Activated B cell treated with CpG ODN at 0.5 μM for 24 hours (primary cell): ENCODE measurements at regions not wholly inside any gene's neighbourhood (a gene's known extent, or its start where the extent isn't known, plus 50 kb on each side); places are given as distances from the start of the nearest gene placed in this dataset.

Experiments
- ATAC-seq: fragments of 200-7000 bp; cut with Tn5 transposase; one replicate; pipeline ENCODE4 v1.10.0; 2021; ENCODE audit warnings: low read depth, mild to moderate bottlenecking, moderate library complexity
- CTCF ChIA-PET: fragments of 350-600 bp; sonication (Branson Sonifier 250); formaldehyde crosslinking; loops from one replicate; lab custom pipeline; 2021; ENCODE audit warnings: antibody characterized with exemption; lab: Charles Lee
- POLR2A ChIA-PET: fragments of 350-600 bp; sonication (Branson Sonifier 250); formaldehyde crosslinking; loops from one replicate; lab custom pipeline; 2021; ENCODE audit warnings: antibody characterized with exemption; lab: Charles Lee
- DNase-seq: peaks from one replicate; pipeline ENCODE4 v3.0.0; 2022
- H3K27ac Mint-ChIP-seq: one replicate; pipeline ENCODE4 v1.8.0; 2020; ENCODE audit warnings: mixed read lengths
- H3K27me3 Mint-ChIP-seq: one replicate; pipeline ENCODE4 v1.8.0; 2021; ENCODE audit warnings: mixed read lengths
- H3K36me3 Mint-ChIP-seq: one replicate; pipeline ENCODE4 v1.8.0; 2021; ENCODE audit warnings: low read depth, mixed read lengths
- H3K4me1 Mint-ChIP-seq: one replicate; pipeline ENCODE4 v1.8.0; 2021; ENCODE audit warnings: mixed read lengths
- H3K4me3 Mint-ChIP-seq: one replicate; pipeline ENCODE4 v1.8.0; 2020; ENCODE audit warnings: mild to moderate bottlenecking, mixed read lengths
- H3K9me3 Mint-ChIP-seq: one replicate; pipeline ENCODE4 v1.8.0; 2020; ENCODE audit warnings: mixed read lengths
- intact Hi-C: fragments of 100-400 bp; cut with micrococcal nuclease; formaldehyde crosslinking; loops from one replicate; pipeline ENCODE4 v1.15.1; 2024
- TF ChIP-seq, protein P1 (sequence below): fragments of 200-600 bp; IDR thresholded peaks from one replicate; pipeline ENCODE4 v1.8.0; 2022; ENCODE audit warnings: antibody characterized with exemption, mild to moderate bottlenecking

DNA sequence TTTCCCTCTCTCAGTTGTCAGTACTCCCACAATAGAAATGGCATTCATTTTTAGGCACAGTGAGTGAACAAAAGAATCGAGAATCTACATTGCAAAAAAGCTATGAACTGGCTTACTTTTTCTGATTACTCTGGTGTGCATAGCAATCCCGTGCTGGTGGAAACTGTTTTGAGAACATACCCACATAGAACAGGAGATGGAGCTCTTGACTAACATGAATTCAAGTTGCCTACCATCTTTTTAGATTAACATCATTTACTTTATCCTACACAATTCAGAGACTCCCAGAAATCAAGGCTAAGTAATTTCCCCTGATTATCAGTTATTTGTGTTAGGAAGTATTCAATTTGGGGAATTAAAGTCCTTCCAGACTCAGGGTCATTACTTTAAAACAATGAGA lies 326.6 kb downstream of the ARPP21 start:
- intact Hi-C loops: loop anchor here (1.0 to 10.0 kb wide), 3 partner anchors 735 to 1246 kb away; no protein-coding TSS in a partner anchor
- POLR2A ChIA-PET: no interaction called here

DNA sequence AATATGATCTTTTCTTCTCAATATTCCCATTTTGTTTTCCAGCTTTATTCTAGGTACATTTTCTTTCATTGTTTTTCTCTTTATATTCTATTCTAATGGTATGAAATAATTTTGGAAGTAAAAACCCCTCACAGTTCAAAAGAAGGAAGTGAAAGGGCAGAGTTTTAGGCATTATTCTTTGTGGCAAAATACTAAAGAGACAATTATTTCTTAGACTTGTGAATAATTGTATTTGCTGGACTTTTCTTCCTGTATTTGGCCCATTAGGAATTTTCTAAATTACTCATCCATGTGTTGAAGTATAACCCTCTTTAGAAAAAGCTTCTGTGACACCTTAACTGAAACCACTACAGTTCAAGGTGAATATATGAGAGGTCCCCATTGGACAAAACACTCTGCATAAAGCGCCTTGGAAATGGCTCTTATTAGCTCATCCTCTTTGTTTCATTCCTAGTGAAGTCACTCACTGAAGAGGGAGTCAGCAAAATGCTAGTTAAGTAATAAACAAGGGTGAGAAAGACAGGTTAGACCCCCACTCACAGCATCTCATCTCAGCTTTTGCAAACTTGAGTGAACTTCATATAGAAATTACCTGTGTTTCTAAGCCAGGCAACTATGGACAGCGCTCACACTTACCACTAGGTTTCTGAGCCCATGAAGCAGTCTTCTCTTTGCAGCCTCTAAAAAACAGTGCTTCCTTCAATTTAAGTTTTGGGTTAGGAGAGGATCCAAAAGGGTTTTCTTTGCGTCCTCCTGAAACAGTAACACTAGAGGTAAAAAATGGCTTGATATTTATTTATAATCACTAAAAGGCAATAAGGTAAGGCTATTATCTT lies 327.5 kb downstream of the ARPP21 start:
- TF ChIP-seq, protein P1, sequence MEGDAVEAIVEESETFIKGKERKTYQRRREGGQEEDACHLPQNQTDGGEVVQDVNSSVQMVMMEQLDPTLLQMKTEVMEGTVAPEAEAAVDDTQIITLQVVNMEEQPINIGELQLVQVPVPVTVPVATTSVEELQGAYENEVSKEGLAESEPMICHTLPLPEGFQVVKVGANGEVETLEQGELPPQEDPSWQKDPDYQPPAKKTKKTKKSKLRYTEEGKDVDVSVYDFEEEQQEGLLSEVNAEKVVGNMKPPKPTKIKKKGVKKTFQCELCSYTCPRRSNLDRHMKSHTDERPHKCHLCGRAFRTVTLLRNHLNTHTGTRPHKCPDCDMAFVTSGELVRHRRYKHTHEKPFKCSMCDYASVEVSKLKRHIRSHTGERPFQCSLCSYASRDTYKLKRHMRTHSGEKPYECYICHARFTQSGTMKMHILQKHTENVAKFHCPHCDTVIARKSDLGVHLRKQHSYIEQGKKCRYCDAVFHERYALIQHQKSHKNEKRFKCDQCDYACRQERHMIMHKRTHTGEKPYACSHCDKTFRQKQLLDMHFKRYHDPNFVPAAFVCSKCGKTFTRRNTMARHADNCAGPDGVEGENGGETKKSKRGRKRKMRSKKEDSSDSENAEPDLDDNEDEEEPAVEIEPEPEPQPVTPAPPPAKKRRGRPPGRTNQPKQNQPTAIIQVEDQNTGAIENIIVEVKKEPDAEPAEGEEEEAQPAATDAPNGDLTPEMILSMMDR: no peak
- peaks cover 2% of the 10 kb centered on the region for H3K27me3 Mint-ChIP-seq
- ATAC-seq (no peak), DNase-seq (no peak)
- no peak overlapping the region for H3K4me3 Mint-ChIP-seq
- POLR2A ChIA-PET: no interaction called here
- CTCF ChIA-PET: interaction anchor here (1.7 kb wide), 1 partner anchor 734 kb away, joined by 7 read pairs; no protein-coding TSS in a partner anchor
- no peaks in the 10 kb centered on the region for H3K36me3 Mint-ChIP-seq
- peaks cover 8% of the 10 kb centered on the region for H3K4me1 Mint-ChIP-seq
- intact Hi-C loops: loop anchor here (1.0 to 10.0 kb wide), 3 partner anchors 734 to 1245 kb away; no protein-coding TSS in a partner anchor
- H3K9me3 Mint-ChIP-seq: no peaks in the 10 kb centered on the region
- H3K27ac Mint-ChIP-seq: no peak overlapping the region

More for the DNA sequence above, 326.6 kb downstream of the ARPP21 start:
- no peak overlapping the region for H3K27ac Mint-ChIP-seq
- TF ChIP-seq, protein P1: no peak
- H3K9me3 Mint-ChIP-seq: no peaks in the 10 kb centered on the region
- no peaks in the 10 kb centered on the region for H3K27me3 Mint-ChIP-seq
- no peak for DNase-seq
- no peaks in the 10 kb centered on the region for H3K36me3 Mint-ChIP-seq
- ATAC-seq: no peak
- H3K4me1 Mint-ChIP-seq: peaks cover 8% of the 10 kb centered on the region
- CTCF ChIA-PET: interaction anchor here (0.7 to 1.7 kb wide), 3 partner anchors 10 to 735 kb away, joined by 4 to 7 read pairs (median 4); no protein-coding TSS in a partner anchor
- no peak overlapping the region for H3K4me3 Mint-ChIP-seq

- DNase-seq: no peak
- intact Hi-C loops: loop anchor here (5.0 to 10.0 kb wide), 2 partner anchors 897 to 1244 kb away; no protein-coding TSS in a partner anchor
- Mint-ChIP-seq H3K27me3 (peaks cover 2% of the 10 kb centered on the region), H3K36me3 (no peaks in the 10 kb centered on the region), H3K4me3 (no peak overlapping the region), H3K27ac (no peak overlapping the region), H3K9me3 (no peaks in the 10 kb centered on the region), H3K4me1 (peaks cover 8% of the 10 kb centered on the region)
- ATAC-seq: no peak
- ChIA-PET CTCF (no interaction called here), POLR2A (no interaction called here)
- TF ChIP-seq, protein P1: no peak
Measured at GRCh38 chr3:35968043-35968622, 328.8 kb downstream of the ARPP21 start.

GRCh38 chr3:35969406-35969805 lies 330.1 kb downstream of the ARPP21 start:
- TF ChIP-seq, protein P1: no peak
- Mint-ChIP-seq H3K9me3 (no peaks in the 10 kb centered on the region), H3K4me3 (no peak overlapping the region), H3K36me3 (no peaks in the 10 kb centered on the region), H3K27ac (no peak overlapping the region), H3K27me3 (peaks cover 2% of the 10 kb centered on the region), H3K4me1 (peaks cover 8% of the 10 kb centered on the region)
- intact Hi-C loops: loop anchor here (5.0 to 10.0 kb wide), 2 partner anchors 895 to 1243 kb away; no protein-coding TSS in a partner anchor
- DNase-seq (no peak), ATAC-seq (no peak)
- CTCF ChIA-PET: no interaction called here
- POLR2A ChIA-PET: no interaction called here

DNA sequence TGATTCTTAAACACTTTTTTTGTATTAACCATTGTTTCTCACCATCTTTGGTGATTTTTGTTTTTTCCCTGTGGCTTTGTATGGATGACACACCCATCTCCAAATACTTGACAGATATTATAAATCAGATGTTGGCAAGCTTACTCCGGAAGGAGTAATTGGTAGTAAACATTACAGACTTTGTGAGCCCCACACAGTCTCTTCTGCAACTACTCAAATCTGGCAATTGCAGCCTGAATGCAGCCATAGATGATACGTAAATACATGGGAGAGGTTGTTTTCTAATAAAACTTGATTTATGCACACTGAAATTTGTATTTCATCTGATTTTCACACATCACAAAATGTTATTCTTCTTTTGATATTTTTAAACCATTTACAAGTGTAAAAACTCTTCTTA lies 331.5 kb downstream of the ARPP21 start:
- TF ChIP-seq, protein P1: no peak
- DNase-seq (no peak), ATAC-seq (no peak)
- Mint-ChIP-seq H3K9me3 (no peaks in the 10 kb centered on the region), H3K4me3 (no peak overlapping the region), H3K27ac (no peak overlapping the region), H3K36me3 (no peaks in the 10 kb centered on the region), H3K4me1 (peaks cover 8% of the 10 kb centered on the region), H3K27me3 (peaks cover 2% of the 10 kb centered on the region)
- CTCF ChIA-PET: no interaction called here
- intact Hi-C loops: no loop called here
- POLR2A ChIA-PET: no interaction called here
